Effector memory CD8-positive, alpha-beta T cell (primary cell): ENCODE measurements at regions not wholly inside any gene's neighbourhood (a gene's known extent, or its start where the extent isn't known, plus 50 kb on each side); places are given as distances from the start of the nearest gene placed in this dataset.
"Not testable (repeated sequence)": the region's sequence is repeated elsewhere in the genome, so short reads cannot be mapped to it uniquely, and the experiment has no call there.

ENCODE experiments used
- ATAC-seq: fragments of 150-1000 bp; cut with Tn5 transposase; replicated peaks from 2 replicates; pipeline ENCODE4 v1.10.0; 2021; ENCODE audit warnings: mild to moderate bottlenecking, moderate library complexity
- DNase-seq, 3 experiments: peaks; one replicate each; pipeline ENCODE4 v3.0.0; 2021
- H3K27ac Mint-ChIP-seq, 2 donors: one replicate each; pipeline ENCODE4 v1.8.0; 2022; ENCODE audit warnings: mild to moderate bottlenecking in 2 of 2, mixed read lengths in 2 of 2, moderate library complexity in 2 of 2
- H3K27me3 Mint-ChIP-seq, 2 donors: one replicate each; pipeline ENCODE4 v1.8.0; 2022; ENCODE audit warnings: mixed read lengths in 2 of 2
- H3K36me3 Mint-ChIP-seq: one replicate; pipeline ENCODE4 v1.8.0; 2022; ENCODE audit warnings: mild to moderate bottlenecking, moderate library complexity, mixed read lengths; ENCODE audit not compliant: insufficient read depth
- H3K4me1 Mint-ChIP-seq, 2 donors: one replicate each; pipeline ENCODE4 v1.8.0; 2022; ENCODE audit warnings: low read depth in 2 of 2, mixed read lengths in 2 of 2
- H3K4me3 Mint-ChIP-seq, 2 donors: one replicate each; pipeline ENCODE4 v1.8.0; 2022; ENCODE audit warnings: mild to moderate bottlenecking in 2 of 2, mixed read lengths in 2 of 2, moderate library complexity in 2 of 2
- H3K9me3 Mint-ChIP-seq, 2 donors: one replicate each; pipeline ENCODE4 v1.8.0; 2022; ENCODE audit warnings: mixed read lengths in 2 of 2

GRCh38 chr2:83142934-83143333, 1316.1 kb downstream of the SUCLG1 start:
- Mint-ChIP-seq H3K4me1 (no peaks in the 10 kb centered on the region), H3K36me3 (no peaks in the 10 kb centered on the region), H3K9me3 (peaks cover 0 to 3% of the 10 kb centered on the region in 2 donors), H3K4me3 (no peak overlapping the region), H3K27me3 (no peaks in the 10 kb centered on the region), H3K27ac (no peak overlapping the region)
- ATAC-seq: no peak
- no peak for DNase-seq

GRCh38 chr2:83115606-83116005, 1343.5 kb downstream of the SUCLG1 start:
- Mint-ChIP-seq H3K36me3 (no peaks in the 10 kb centered on the region), H3K4me3 (no peak overlapping the region), H3K27ac (no peak overlapping the region), H3K9me3 (peaks cover 0 to 4% of the 10 kb centered on the region in 2 donors), H3K27me3 (no peaks in the 10 kb centered on the region), H3K4me1 (no peaks in the 10 kb centered on the region)
- DNase-seq: no peak
- ATAC-seq: no peak

GRCh38 chr2:83115155-83115554, 1343.9 kb downstream of the SUCLG1 start:
- H3K27ac Mint-ChIP-seq: no peak overlapping the region
- no peaks in the 10 kb centered on the region for H3K4me1 Mint-ChIP-seq
- no peak for ATAC-seq
- no peaks in the 10 kb centered on the region for H3K36me3 Mint-ChIP-seq
- no peak for DNase-seq
- no peak overlapping the region for H3K4me3 Mint-ChIP-seq
- peaks cover 0 to 4% of the 10 kb centered on the region in 2 donors for H3K9me3 Mint-ChIP-seq
- no peaks in the 10 kb centered on the region for H3K27me3 Mint-ChIP-seq

- Mint-ChIP-seq H3K9me3 (peaks cover 0 to 4% of the 10 kb centered on the region in 2 donors), H3K27ac (no peak overlapping the region), H3K4me3 (no peak overlapping the region), H3K36me3 (no peaks in the 10 kb centered on the region), H3K27me3 (no peaks in the 10 kb centered on the region), H3K4me1 (no peaks in the 10 kb centered on the region)
- DNase-seq (no peak), ATAC-seq (no peak)
These were observed 1345.1 kb downstream of the SUCLG1 start for GRCh38 chr2:83113953-83114352.

GRCh38 chr2:83112858-83113257, 1346.2 kb downstream of the SUCLG1 start:
- no peak overlapping the region for H3K4me3 Mint-ChIP-seq
- no peak for ATAC-seq
- H3K36me3 Mint-ChIP-seq: no peaks in the 10 kb centered on the region
- H3K27me3 Mint-ChIP-seq: no peaks in the 10 kb centered on the region
- DNase-seq: no peak
- peaks cover 0 to 4% of the 10 kb centered on the region in 2 donors for H3K9me3 Mint-ChIP-seq
- H3K27ac Mint-ChIP-seq: no peak overlapping the region
- no peaks in the 10 kb centered on the region for H3K4me1 Mint-ChIP-seq

GRCh38 chr2:83109284-83109683, 1349.8 kb downstream of the SUCLG1 start:
- DNase-seq (no peak), ATAC-seq (no peak)
- Mint-ChIP-seq H3K4me3 (no peak overlapping the region), H3K36me3 (no peaks in the 10 kb centered on the region), H3K27ac (no peak overlapping the region), H3K4me1 (no peaks in the 10 kb centered on the region), H3K9me3 (peaks cover 6 to 9% of the 10 kb centered on the region in 2 donors), H3K27me3 (no peaks in the 10 kb centered on the region)

GRCh38 chr2:83106853-83107252, 1352.2 kb downstream of the SUCLG1 start:
- H3K27me3 Mint-ChIP-seq: no peaks in the 10 kb centered on the region
- H3K4me3 Mint-ChIP-seq: no peak overlapping the region
- H3K36me3 Mint-ChIP-seq: no peaks in the 10 kb centered on the region
- ATAC-seq (no peak), DNase-seq (no peak)
- H3K4me1 Mint-ChIP-seq: no peaks in the 10 kb centered on the region
- no peak overlapping the region for H3K27ac Mint-ChIP-seq
- peaks cover 6 to 9% of the 10 kb centered on the region in 2 donors for H3K9me3 Mint-ChIP-seq

GRCh38 chr2:83104202-83104601, 1354.9 kb downstream of the SUCLG1 start:
- DNase-seq: no peak
- Mint-ChIP-seq H3K9me3 (peaks cover 6 to 9% of the 10 kb centered on the region in 2 donors), H3K4me3 (no peak overlapping the region), H3K27ac (no peak overlapping the region), H3K36me3 (peaks cover 2% of the 10 kb centered on the region), H3K4me1 (no peaks in the 10 kb centered on the region), H3K27me3 (no peaks in the 10 kb centered on the region)
- no peak for ATAC-seq

- H3K4me3 Mint-ChIP-seq: no peak overlapping the region
- no peak for DNase-seq
These were observed 1355.5 kb downstream of the SUCLG1 start for GRCh38 chr2:83103613-83104012.

GRCh38 chr2:83089051-83089450, 1370.0 kb downstream of the SUCLG1 start:
- DNase-seq, H3K4me3 Mint-ChIP-seq, ATAC-seq, H3K27me3 Mint-ChIP-seq, H3K36me3 Mint-ChIP-seq, H3K27ac Mint-ChIP-seq, H3K9me3 Mint-ChIP-seq, H3K4me1 Mint-ChIP-seq: not testable (repeated sequence)

More at GRCh38 chr2:83103613-83104012, 1355.5 kb downstream of the SUCLG1 start:
- ATAC-seq: no peak
- Mint-ChIP-seq H3K27ac (no peak overlapping the region), H3K4me1 (no peaks in the 10 kb centered on the region), H3K9me3 (peaks cover 6 to 8% of the 10 kb centered on the region in 2 donors), H3K27me3 (no peaks in the 10 kb centered on the region), H3K36me3 (peaks cover 2% of the 10 kb centered on the region)

GRCh38 chr2:83085869-83086268, 1373.2 kb downstream of the SUCLG1 start:
- Mint-ChIP-seq H3K4me3 (no peak overlapping the region), H3K36me3 (peaks cover 4% of the 10 kb centered on the region), H3K27ac (no peak overlapping the region), H3K27me3 (no peaks in the 10 kb centered on the region), H3K4me1 (no peaks in the 10 kb centered on the region), H3K9me3 (peaks cover 8 to 10% of the 10 kb centered on the region in 2 donors)
- no peak for ATAC-seq
- DNase-seq: no peak

- DNase-seq (no peak), ATAC-seq (no peak)
- Mint-ChIP-seq H3K4me3 (no peak overlapping the region), H3K27ac (no peak overlapping the region), H3K4me1 (no peaks in the 10 kb centered on the region), H3K9me3 (peaks cover 11 to 16% of the 10 kb centered on the region in 2 donors), H3K27me3 (no peaks in the 10 kb centered on the region), H3K36me3 (peaks cover 4% of the 10 kb centered on the region)
These were observed 1377.0 kb downstream of the SUCLG1 start for GRCh38 chr2:83081826-83082690.

GRCh38 chr2:83079007-83079406, 1380.1 kb downstream of the SUCLG1 start:
- Mint-ChIP-seq H3K27ac (no peak overlapping the region), H3K4me3 (no peak overlapping the region), H3K36me3 (no peaks in the 10 kb centered on the region), H3K4me1 (no peaks in the 10 kb centered on the region), H3K27me3 (no peaks in the 10 kb centered on the region), H3K9me3 (peaks cover 11 to 25% of the 10 kb centered on the region in 2 donors)
- DNase-seq: no peak
- ATAC-seq: no peak

- ATAC-seq (no peak), DNase-seq (no peak)
- H3K27ac Mint-ChIP-seq: no peak overlapping the region
- no peaks in the 10 kb centered on the region for H3K36me3 Mint-ChIP-seq
- H3K4me1 Mint-ChIP-seq: no peaks in the 10 kb centered on the region
- no peak overlapping the region for H3K4me3 Mint-ChIP-seq
- no peaks in the 10 kb centered on the region for H3K27me3 Mint-ChIP-seq
- peaks cover 13 to 26% of the 10 kb centered on the region in 2 donors for H3K9me3 Mint-ChIP-seq
These were observed 1386.3 kb downstream of the SUCLG1 start for GRCh38 chr2:83072767-83073166.
